DMS79 treated with DMSO at 0.1 percent for 48 hours (cell line): ENCODE measurements at regions not wholly inside any gene's neighbourhood (a gene's known extent, or its start where the extent isn't known, plus 50 kb on each side); places are given as distances from the start of the nearest gene placed in this dataset.

Source experiments
- DNase-seq: peaks from one replicate; lab custom pipeline; 2025; lab: John Stamatoyannopoulos, UW

DNA sequence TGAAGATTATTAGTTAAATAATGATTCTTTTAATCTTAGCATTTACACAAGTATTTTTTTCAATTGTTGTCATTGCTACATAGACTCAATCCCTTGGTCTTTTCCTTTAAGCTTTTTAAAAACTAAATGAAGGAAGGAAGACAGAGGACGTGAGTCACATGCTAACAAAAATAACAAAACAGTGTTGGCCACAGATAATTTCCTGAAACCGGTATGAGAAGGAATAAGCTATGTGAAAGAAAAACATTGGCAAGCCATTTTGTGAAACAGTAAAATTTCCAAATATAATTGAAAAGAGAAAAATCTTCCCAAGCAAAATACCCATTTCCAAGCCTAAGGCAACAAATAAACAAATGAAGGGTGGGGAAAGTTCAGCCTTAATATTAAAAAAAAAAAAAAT lies 223.0 kb downstream of the AHR start:
- no peak for DNase-seq

GRCh38 chr7:17523813-17524739 lies 225.6 kb downstream of the AHR start:
- peak; percentile 6 for DNase-seq

DNA sequence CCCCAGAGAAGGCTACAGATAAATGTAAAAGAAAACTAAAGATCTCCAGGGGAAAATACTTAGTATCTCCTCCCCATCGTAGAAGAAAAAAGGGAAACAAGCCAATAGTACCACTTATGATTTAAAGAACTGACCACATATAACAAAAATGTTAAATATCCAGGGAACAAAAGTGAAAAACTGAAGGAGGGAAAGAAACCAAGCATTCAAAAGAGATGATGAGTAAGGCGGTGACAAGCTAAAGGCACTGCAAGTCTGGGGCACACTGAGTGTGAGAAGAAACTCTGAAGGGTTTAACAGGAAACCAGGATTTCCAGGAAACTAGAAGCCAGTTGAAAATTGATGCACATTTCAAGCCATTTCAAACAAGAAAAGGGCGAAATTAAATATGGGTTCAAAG lies 226.3 kb downstream of the AHR start:
- DNase-seq, result no peak

- DNase-seq, result no peak
These were observed 228.2 kb downstream of the AHR start for GRCh38 chr7:17526621-17527020.

DNA sequence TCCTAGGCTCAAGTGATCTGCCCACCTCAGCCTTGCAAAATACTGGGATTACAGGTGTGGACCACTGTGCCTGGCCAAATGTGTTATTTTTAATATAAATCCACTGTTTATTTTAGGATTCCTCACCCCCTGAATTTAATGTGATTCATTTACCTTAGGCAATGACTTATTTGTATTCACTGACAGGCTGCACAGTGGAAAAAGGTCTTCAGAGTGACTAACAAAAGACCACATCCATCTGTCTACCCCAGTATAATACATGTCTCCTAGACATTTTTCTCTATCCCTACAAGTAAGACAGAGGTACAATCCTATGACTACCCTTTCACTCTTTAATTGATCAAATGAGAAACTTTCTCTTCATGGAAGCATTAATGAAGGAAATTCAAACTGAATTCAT lies 230.2 kb downstream of the AHR start:
- no peak for DNase-seq

DNA sequence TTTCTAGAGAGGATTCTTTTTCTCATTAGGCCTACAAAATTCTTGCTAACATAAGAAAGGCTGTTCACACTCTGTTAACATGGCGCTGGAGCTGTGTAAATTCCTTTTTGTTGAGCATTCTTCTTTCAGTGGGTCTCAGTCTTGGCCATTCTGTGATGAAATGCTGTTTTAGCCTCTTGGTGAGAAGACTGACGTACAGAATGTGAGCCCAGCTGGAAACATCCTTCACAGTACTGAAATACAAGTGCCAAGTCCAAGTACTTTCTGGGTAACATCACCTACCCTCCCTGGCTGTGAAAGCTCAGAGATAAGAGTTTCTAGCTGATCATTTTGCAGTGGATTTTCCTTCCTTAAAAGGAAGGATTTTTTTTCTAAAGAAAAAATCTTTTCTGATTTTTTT lies 231.8 kb downstream of the AHR start:
- DNase-seq, result no peak

DNA sequence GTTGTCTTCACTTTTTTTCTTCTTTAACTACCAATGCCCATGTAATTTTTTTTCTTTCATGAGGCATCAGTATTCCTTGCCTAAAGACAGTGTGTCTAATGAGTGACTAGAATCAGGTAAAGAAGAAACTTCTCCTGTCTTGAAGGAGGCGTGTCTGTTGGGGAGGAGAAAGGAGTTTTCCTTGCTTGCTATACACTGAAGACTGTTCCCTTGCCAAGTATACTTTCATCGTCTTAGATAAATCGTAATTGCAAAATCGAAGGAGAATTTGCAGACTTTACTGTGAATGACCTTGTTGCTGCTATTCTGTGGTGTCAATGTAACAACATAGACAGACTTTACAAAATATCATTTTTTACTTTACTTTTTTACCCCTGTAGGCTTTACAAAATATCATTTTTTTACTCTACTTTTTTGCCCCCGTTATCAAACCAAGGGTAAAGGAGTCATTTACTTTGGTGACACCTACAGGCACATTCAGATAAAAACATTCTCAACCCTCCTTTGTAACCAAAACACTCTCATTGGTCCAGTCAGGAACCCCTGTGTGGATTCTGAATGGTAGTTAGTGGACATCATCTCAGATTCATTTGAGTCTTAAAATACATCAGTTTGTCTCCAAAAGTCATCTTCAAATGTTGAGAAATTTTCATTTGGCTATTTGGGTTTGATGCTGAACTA lies 232.4 kb downstream of the AHR start:
- no peak for DNase-seq

GRCh38 chr7:17532861-17533404 lies 234.5 kb downstream of the AHR start:
- peak; percentile 1 for DNase-seq

DNA sequence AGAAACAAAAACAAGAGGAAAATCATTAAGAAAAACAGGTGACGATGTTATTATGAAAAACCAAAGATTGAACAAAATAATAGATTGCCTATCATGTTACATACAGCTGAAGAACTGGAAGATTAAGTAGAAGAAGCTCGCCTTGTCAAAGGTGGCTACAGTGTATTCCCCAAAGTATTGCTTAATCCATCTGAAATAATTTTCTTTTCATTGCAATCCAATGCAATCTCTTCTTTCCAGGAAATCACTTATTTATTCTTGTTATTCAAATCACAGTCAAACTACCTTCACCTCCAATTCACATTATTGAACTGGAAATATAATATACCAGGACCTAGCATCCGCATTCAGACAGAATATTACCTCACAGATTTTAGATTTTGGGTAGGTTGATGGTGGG lies 235.9 kb downstream of the AHR start:
- no peak for DNase-seq

DNA sequence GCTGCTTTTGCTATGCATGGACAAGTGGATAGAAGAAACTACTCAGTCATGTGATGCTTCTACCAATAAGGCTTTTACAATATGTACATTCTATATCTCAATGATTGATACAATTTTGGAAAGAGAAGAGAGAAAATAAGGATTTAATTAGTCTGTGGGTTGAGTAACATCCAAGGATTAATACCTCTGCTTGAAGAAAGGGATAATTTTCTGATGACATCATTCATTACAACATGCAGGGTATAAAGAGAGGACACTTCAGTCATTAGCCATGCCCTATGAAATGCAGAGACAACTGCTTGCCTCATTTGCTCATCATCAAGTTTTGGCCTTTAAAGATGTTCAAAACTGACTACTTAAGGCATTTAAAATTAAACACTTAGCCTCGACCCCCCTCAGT lies 237.3 kb downstream of the AHR start:
- no peak for DNase-seq

DNA sequence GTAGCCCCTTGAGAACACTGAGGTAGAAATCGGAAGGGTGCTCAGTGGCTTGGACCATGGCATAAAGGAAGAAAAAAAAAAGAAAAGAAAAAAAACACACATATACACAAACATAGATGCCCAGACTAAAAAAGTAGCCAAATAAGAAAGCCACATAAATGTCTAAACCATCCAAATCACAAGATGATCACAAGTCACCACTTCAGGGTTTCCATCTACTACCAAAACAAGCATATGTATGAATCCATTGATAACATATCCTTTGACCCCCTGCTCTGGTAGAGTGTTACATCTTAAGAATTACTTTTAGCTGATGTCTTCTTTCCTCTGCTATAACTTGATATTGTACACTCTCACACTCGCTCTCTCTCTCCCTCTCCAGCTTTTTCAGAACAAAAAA lies 245.9 kb downstream of the AHR start:
- no peak for DNase-seq

DNA sequence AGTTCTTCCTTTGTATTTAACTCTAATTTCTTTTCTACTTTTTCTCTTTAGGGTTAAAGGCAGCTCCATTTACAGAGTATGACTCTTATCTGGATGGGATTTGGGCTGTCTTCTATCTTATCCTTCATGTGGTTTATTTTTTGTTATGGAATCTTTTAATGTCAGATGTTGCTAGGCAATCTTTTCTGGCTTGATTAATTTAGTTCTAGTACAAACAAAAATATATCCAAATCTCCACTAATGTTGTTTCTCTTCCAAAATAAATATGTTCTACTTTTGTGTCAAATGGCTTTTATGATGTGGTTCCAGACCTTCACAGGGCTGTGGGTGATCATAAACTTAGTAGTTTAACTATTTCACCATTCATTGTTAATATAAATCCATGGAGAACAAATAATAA lies 246.9 kb downstream of the AHR start:
- no peak for DNase-seq

DNA sequence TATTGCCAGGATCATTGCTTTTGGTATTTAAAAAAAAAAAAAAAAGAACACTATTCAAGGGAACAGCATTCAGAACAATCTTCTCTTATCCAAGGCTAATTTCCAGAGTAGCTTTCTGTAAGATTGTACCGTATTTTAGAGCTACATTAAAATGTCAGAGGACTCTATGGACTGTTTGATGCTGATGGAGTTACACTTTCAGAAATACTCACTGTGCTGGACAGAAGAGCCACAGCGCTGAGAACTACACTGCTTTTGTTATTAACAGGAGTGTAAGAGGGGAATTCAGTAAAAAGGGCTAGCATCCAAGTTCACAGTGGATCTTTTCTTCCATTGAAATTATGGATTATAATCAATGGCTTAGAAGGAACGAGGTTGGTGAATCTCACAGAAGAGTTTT lies 247.7 kb downstream of the AHR start:
- no peak for DNase-seq

- no peak for DNase-seq
These were observed 248.1 kb downstream of the AHR start for GRCh38 chr7:17546592-17546991.

DNA sequence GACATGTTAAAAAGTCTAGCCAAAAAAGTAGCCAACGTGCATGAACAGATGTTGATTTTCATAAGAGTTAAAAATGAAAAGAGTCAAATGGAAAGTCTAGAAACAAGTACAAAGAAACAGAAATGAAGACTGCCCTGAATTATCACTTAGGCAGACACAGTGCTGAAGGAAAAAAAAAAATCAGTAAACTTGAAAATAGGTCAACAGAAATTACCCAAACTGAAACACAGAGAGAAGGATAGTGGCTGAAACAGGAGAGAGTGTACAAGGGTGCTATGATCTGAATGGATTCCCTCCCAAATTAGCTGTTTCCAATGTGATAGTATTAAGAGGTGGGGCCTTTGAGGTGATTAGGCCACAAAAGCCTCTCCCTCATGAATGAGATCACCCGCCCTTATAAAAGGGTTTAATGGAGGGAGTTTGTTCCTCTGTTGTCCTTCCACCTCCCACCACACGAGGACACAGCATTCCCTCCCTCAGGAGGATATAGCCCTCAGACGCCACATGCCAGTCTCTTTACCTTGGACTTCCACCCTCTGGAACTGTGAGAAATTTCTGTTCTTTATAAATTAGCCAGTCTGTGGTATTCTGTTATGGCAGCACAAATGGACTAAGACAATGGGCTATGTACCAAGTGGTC lies 249.7 kb downstream of the AHR start:
- DNase-seq, result no peak

GRCh38 chr7:17549406-17549805 lies 251.0 kb downstream of the AHR start:
- no peak for DNase-seq

DNA sequence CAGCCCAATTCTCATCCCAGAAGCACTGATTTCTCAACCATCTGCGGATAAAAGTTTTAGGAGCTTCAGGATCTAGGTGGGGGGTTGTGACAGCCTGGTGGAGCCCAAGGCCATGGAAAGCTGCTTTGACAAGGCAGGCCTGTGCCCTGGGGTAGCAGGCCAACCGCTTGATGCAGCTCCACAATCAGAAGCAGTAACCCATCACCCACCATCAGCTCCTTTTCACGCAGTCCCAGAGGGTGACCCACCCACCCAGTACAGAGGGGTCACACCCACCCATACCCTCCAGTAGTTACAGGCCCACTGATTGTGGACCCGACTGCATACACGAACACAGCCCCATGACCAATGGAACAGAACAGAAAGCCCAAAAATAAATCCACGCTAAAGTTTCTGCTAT lies 253.9 kb downstream of the AHR start:
- DNase-seq, result no peak

DNA sequence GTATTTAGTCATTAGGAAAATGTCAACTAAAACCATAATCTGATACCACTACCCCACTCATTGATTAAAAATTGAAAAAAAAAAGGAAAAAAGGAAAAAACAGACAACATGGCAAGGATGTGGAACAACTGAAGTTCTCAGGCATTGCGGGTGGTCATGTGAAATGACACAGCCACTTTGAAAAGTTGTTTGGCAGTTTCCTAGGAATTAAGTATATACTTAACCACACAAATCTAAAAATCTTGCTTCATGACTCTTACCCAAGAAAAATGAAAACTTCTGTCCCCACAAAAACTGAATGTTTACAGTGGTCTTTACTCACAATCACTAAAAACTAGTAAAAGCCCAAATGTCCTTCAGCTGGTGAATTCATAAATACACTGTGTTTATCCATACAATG lies 254.5 kb downstream of the AHR start:
- DNase-seq, result no peak

DNA sequence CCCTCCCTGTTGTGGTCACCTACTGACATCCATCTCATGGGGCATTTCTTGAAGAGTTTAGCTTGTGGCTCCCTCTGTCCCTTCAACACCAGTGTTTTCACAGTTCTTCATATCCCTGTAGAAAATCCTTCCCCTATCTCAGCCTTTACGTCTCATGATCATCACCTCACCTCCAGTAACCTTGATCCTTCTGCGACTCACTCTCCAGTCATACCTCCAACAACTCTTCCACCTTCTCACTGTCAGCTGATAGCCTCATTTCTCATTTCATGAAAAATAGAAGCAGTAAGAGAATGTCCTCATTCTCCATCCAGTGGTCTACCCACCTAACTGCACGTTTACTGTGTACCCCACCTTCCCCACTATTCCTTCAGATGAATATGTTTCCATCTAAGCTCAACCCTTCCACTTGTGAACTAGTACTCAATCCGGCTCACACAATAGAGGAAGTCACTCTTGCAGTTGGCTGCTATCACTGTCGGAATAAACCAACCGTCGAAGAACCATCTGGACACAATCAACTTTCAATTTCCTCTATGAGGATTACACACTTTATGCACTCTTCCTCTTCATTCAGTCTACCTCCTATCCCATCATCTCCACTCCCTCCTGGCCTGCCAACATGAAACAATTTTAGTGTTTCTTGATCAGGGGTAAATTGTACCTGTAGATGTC lies 256.0 kb downstream of the AHR start:
- no peak for DNase-seq

- DNase-seq, result no peak
These were observed 257.9 kb downstream of the AHR start for GRCh38 chr7:17556247-17556956.

DNA sequence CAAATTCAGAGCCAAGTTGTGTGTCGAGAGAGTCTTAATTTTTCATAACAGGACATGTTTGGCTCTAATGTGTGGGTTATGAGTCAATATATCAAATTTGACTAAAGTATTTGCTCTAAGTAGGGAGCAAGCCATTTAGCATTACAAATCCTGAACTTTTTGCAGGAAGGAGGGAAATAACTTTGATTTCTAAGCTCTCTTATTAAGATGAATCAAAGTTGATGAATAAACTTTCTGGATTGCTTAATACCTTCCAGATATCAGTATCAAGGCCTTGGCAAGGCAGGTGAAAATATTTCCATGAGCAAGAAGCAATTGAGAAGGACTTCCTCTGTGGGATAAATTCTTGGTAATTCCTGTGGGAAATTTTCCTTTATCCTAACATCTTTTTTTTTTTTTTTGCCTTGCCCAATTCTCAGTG lies 258.8 kb downstream of the AHR start:
- no peak for DNase-seq

GRCh38 chr7:17558135-17558534 lies 259.7 kb downstream of the AHR start:
- DNase-seq, result peak; percentile 29
